Tibial nerve (tissue), 3 donors: ENCODE measurements at regions not wholly inside any gene's neighbourhood (a gene's known extent, or its start where the extent isn't known, plus 50 kb on each side); places are given as distances from the start of the nearest gene placed in this dataset.

Experiments
- POLR2A ChIP-seq, 2 donors: fragments of 450-650 bp; IDR thresholded peaks; one replicate each; pipeline ENCODE4 v1.6.1; 2017; ENCODE audit warnings: antibody characterized with exemption in 2 of 2, mild to moderate bottlenecking in 2 of 2, moderate library complexity in 2 of 2
- TF ChIP-seq, protein P1 (sequence below), 5 experiments: fragments of 200-600 bp in 3 of 5; fragments of 450-650 bp in 2 of 5; sonication (generic) in 3 of 5; IDR thresholded peaks; one replicate each; pipeline ENCODE4 v1.5.1; 2016 to 2019; ENCODE audit warnings: antibody characterized with exemption in 5 of 5, mild to moderate bottlenecking in 3 of 5, moderate library complexity in 2 of 5

DNA sequence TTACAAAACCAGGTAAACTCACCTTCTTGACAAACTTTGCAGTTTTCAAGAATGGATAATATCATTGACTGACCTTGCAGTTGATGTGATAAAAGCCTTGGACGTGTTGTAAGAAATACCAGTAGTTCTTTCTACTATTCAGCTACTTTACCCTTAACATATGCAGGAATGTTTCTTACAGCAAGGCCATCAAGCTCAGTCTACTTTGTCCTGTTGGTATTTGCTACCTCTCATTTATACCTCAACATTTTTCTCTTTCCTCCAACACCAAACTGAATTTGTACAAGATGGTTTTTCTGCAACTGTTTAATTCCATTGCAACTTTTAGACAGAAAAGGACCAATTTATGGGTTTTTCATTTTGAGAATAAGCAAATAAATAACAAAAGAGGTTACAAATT, 147.4 kb upstream of the BCHE start:
- TF ChIP-seq, protein P1, sequence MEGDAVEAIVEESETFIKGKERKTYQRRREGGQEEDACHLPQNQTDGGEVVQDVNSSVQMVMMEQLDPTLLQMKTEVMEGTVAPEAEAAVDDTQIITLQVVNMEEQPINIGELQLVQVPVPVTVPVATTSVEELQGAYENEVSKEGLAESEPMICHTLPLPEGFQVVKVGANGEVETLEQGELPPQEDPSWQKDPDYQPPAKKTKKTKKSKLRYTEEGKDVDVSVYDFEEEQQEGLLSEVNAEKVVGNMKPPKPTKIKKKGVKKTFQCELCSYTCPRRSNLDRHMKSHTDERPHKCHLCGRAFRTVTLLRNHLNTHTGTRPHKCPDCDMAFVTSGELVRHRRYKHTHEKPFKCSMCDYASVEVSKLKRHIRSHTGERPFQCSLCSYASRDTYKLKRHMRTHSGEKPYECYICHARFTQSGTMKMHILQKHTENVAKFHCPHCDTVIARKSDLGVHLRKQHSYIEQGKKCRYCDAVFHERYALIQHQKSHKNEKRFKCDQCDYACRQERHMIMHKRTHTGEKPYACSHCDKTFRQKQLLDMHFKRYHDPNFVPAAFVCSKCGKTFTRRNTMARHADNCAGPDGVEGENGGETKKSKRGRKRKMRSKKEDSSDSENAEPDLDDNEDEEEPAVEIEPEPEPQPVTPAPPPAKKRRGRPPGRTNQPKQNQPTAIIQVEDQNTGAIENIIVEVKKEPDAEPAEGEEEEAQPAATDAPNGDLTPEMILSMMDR (IDR thresholded peaks at IDR 0.05) = no peak
- TF ChIP-seq POLR2A (IDR thresholded peaks at IDR 0.05) = no peak
